ENCODE measurements at regions not wholly inside any gene's neighbourhood (a gene's known extent, or its start where the extent isn't known, plus 50 kb on each side); places are given as distances from the start of the nearest gene placed in this dataset.

DNA sequence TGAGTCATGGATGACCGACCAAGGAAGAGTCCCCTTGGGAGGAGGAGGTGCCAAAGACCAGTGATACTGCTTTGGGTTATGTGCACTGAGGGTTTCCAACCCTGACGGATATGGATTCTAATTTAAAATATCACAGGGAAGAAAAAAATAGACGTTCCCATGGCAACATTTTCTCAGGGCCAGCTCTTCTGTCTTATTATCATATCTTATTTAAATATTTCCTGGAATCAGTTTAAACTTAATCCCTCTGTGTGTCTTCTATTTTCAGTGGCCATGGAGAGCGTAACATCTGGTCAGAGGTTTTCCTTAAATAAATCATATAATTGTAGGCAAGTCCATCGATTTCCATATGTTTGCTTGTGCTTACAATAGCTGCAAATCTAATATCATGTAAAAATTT is 205.4 kb upstream of the FMN2 start:
- no peak overlapping the region for H2AFZ ChIP-seq
- H3K9me2 ChIP-seq (ENCODE audit: insufficient read depth) = no peaks in the 10 kb centered on the region
- DNase-seq = no peak
- H3F3A ChIP-seq (ENCODE audit: insufficient read depth) = no peaks in the 10 kb centered on the region
- no peak for TF ChIP-seq EZH2phosphoT487 (IDR thresholded peaks at IDR 0.05; ENCODE audit: insufficient read depth, low read depth)
- no peak for TF ChIP-seq EZH2 (IDR thresholded peaks at IDR 0.05; ENCODE audit: insufficient read depth, poor library complexity, severe bottlenecking)
- no peak overlapping the region for H3K9ac ChIP-seq
- H4K20me1 ChIP-seq (ENCODE audit: insufficient read depth) = no peaks in the 10 kb centered on the region
- in situ Hi-C loops (cut with MboI) = no loop called here
- no peaks in the 10 kb centered on the region for H3K79me2 ChIP-seq (ENCODE audit: insufficient read depth)
- no peak overlapping the region for H3K27ac ChIP-seq
- H3K4me3 ChIP-seq = no peak overlapping the region
- H3K27me3 ChIP-seq (replicated peaks; ENCODE audit: insufficient read depth) = no peaks in the 10 kb centered on the region; the same call in 1 of the 2 replicates
- no peaks in the 10 kb centered on the region for H3K4me1 ChIP-seq (ENCODE audit: insufficient read depth)
- H3K36me3 ChIP-seq (ENCODE audit: low read depth) = no peaks in the 10 kb centered on the region
- H3K4me2 ChIP-seq (ENCODE audit: unreplicated experiment) = no peak overlapping the region
- no peaks in the 10 kb centered on the region for H3K9me3 ChIP-seq (ENCODE audit: low read depth)
- WGBS, 2 experiments (ENCODE audit: low coverage in 1 of 2, low lambda C conversion rate in 2 of 2, missing lambda C conversion rate in 2 of 2) = 8 to 17% methylated on average over 5 of the region's 5 CpGs

DNA sequence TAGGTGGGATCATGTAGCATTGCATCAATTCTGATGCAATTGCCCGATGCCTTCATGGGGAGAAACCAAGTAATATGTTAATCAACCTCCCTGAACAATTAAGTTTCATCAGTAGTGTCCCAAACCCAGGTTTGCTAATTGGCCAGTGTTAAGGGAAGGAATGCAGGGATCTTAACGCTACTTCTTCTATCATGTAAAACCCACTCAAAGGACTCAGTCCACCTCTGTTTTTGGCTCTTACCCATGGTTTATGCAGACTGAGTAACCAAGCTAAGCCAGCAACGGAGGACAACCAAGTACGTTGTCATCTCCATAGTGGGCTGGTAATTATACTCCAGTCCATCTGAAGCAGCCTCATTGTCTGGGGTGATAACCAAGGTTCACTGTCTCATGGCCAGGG is 203.0 kb upstream of the FMN2 start:
- H3F3A ChIP-seq (ENCODE audit: insufficient read depth) = no peaks in the 10 kb centered on the region
- peaks cover 7% of the 10 kb centered on the region; the same call in 1 of the 2 replicates for H3K27me3 ChIP-seq (replicated peaks; ENCODE audit: insufficient read depth)
- in situ Hi-C loops (cut with MboI) = no loop called here
- H3K36me3 ChIP-seq (ENCODE audit: low read depth) = no peaks in the 10 kb centered on the region
- no peak overlapping the region for H3K9ac ChIP-seq
- H4K20me1 ChIP-seq (ENCODE audit: insufficient read depth) = no peaks in the 10 kb centered on the region
- no peaks in the 10 kb centered on the region for H3K79me2 ChIP-seq (ENCODE audit: insufficient read depth)
- no peak overlapping the region for H3K4me2 ChIP-seq (ENCODE audit: unreplicated experiment)
- H2AFZ ChIP-seq = no peak overlapping the region
- DNase-seq = no peak
- 40 to 55% methylated on average over 4 of the region's 4 CpGs for WGBS, 2 experiments (ENCODE audit: low coverage in 1 of 2, low lambda C conversion rate in 2 of 2, missing lambda C conversion rate in 2 of 2)
- no peaks in the 10 kb centered on the region for H3K9me2 ChIP-seq (ENCODE audit: insufficient read depth)
- no peak overlapping the region for H3K27ac ChIP-seq
- TF ChIP-seq EZH2 (IDR thresholded peaks at IDR 0.05; ENCODE audit: insufficient read depth, poor library complexity, severe bottlenecking) = no peak
- no peak for TF ChIP-seq EZH2phosphoT487 (IDR thresholded peaks at IDR 0.05; ENCODE audit: insufficient read depth, low read depth)
- no peaks in the 10 kb centered on the region for H3K4me1 ChIP-seq (ENCODE audit: insufficient read depth)
- no peak overlapping the region for H3K4me3 ChIP-seq
- no peaks in the 10 kb centered on the region for H3K9me3 ChIP-seq (ENCODE audit: low read depth)

DNA sequence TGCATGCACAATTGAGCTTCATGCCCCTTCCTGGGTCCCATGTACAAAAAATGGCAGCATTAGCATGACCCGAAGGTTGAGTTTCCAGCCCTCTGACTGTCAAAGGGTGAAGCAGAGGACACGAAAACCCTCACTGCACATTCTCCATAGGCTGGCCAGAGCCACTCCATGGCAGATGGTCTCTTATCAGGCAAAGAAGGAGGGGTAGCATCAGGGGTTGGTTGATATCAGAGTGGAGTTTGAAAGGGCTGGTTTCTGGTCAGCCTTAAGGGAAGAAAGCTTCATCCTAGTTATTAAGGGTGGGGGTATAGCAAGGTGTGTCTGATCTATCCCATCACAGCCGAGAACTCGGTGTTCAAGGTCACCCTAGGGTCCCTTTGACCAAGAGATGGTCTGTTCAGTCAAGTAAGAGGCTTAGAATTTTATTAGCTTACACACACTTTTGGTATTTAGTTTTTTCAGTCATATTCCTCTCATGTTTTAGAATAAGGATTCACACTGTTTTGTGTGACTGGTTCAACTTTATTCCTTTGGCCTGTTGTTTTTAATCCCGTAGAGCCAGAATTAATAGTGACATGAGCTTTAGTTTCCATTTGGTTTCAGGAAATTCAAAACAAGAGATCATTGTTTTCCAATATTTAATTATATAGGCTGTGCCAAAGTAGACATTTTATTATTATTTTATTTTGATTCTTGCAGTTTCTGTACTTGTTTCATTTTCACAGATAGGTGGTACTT is 199.9 kb upstream of the FMN2 start:
- Histone ChIP-seq H3K4me3 (no peak overlapping the region), H3K4me2 (ENCODE audit: unreplicated experiment) (no peak overlapping the region), H3K79me2 (ENCODE audit: insufficient read depth) (no peaks in the 10 kb centered on the region), H3K27me3 (replicated peaks; ENCODE audit: insufficient read depth) (peaks cover 19% of the 10 kb centered on the region), H2AFZ (no peak overlapping the region), H3F3A (ENCODE audit: insufficient read depth) (no peaks in the 10 kb centered on the region), H3K4me1 (ENCODE audit: insufficient read depth) (no peaks in the 10 kb centered on the region), H3K36me3 (ENCODE audit: low read depth) (no peaks in the 10 kb centered on the region), H3K9ac (no peak overlapping the region), H3K9me3 (ENCODE audit: low read depth) (no peaks in the 10 kb centered on the region), H3K27ac (no peak overlapping the region), H4K20me1 (ENCODE audit: insufficient read depth) (no peaks in the 10 kb centered on the region), H3K9me2 (ENCODE audit: insufficient read depth) (no peaks in the 10 kb centered on the region)
- no peak for DNase-seq
- 13 to 26% methylated on average over 5 of the region's 5 CpGs for WGBS, 2 experiments (ENCODE audit: low coverage in 1 of 2, low lambda C conversion rate in 2 of 2, missing lambda C conversion rate in 2 of 2)
- in situ Hi-C loops (cut with MboI) = no loop called here
- TF ChIP-seq EZH2phosphoT487 (IDR thresholded peaks at IDR 0.05; ENCODE audit: insufficient read depth, low read depth) = no peak
- TF ChIP-seq EZH2 (IDR thresholded peaks at IDR 0.05; ENCODE audit: insufficient read depth, poor library complexity, severe bottlenecking) = no peak

DNA sequence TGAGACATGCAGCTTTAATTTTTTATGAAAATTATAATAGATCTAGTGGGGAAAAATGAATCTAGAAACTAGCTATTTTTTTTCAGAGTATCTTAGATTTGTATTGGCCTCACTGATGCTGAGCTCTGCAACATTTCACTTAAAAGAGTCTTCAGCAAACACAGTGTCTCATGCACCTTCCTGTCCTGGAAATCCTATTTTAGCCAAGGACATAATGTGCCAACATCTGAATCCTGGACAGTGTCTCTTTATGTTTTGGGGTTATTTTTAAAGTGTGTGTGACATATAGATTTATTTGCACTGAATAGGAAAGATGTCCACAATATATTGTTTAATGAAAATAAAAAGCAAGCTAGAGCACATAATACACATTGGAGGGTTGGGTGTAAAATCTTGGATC is 199.1 kb upstream of the FMN2 start:
- no peaks in the 10 kb centered on the region for H3K79me2 ChIP-seq (ENCODE audit: insufficient read depth)
- H3K9ac ChIP-seq = no peak overlapping the region
- no peak overlapping the region for H3K4me2 ChIP-seq (ENCODE audit: unreplicated experiment)
- no peaks in the 10 kb centered on the region for H4K20me1 ChIP-seq (ENCODE audit: insufficient read depth)
- H3K36me3 ChIP-seq (ENCODE audit: low read depth) = no peaks in the 10 kb centered on the region
- no peaks in the 10 kb centered on the region for H3F3A ChIP-seq (ENCODE audit: insufficient read depth)
- DNase-seq = no peak
- H3K4me1 ChIP-seq (ENCODE audit: insufficient read depth) = no peaks in the 10 kb centered on the region
- no peaks in the 10 kb centered on the region for H3K9me2 ChIP-seq (ENCODE audit: insufficient read depth)
- H2AFZ ChIP-seq = no peak overlapping the region
- H3K27ac ChIP-seq = no peak overlapping the region
- H3K4me3 ChIP-seq = no peak overlapping the region
- H3K9me3 ChIP-seq (ENCODE audit: low read depth) = no peaks in the 10 kb centered on the region
- in situ Hi-C loops (cut with MboI) = no loop called here
- H3K27me3 ChIP-seq (replicated peaks; ENCODE audit: insufficient read depth) = peaks cover 26% of the 10 kb centered on the region
- TF ChIP-seq EZH2 (IDR thresholded peaks at IDR 0.05; ENCODE audit: insufficient read depth, poor library complexity, severe bottlenecking) (no peak), EZH2phosphoT487 (IDR thresholded peaks at IDR 0.05; ENCODE audit: insufficient read depth, low read depth) (no peak)

All from GM23248 (cell line).